Spleen (tissue), 11 donors: ENCODE measurements at regions not wholly inside any gene's neighbourhood (a gene's known extent, or its start where the extent isn't known, plus 50 kb on each side); places are given as distances from the start of the nearest gene placed in this dataset.
"Not testable (repeated sequence)": the region's sequence is repeated elsewhere in the genome, so short reads cannot be mapped to it uniquely, and the experiment has no call there.

Source experiments
- DNase-seq: peaks from one replicate; pipeline ENCODE4 v3.0.0-alpha.2; 2020
- H3K27ac ChIP-seq, 8 donors: fragments of 200-600 bp; sonication (generic) in 7 of 8; 1 replicate in 4 of 8; 2 replicates in 4 of 8; pipeline versions ENCODE4 v1.5.0 to v1.8.0; 2016 to 2021; ENCODE audit warnings: inconsistent platforms in 4 of 8, mild to moderate bottlenecking in 4 of 8, moderate library complexity in 1 of 8
- H3K27me3 ChIP-seq, 7 donors: fragments of 200-600 bp; sonication (generic) in 6 of 7; replicated peaks in 1 of 7; 1 replicate in 4 of 7; 2 replicates in 3 of 7; pipeline versions ENCODE4 v1.5.0 to v1.8.0; 2016 to 2021; ENCODE audit warnings: inconsistent platforms in 3 of 7, mild to moderate bottlenecking in 1 of 7
- H3K36me3 ChIP-seq, 6 donors: fragments of 200-600 bp; sonication (generic) in 5 of 6; 1 replicate in 4 of 6; 2 replicates in 2 of 6; pipeline versions ENCODE4 v1.5.0 to v1.8.0; 2016 to 2021; ENCODE audit warnings: inconsistent platforms in 2 of 6
- H3K4me1 ChIP-seq, 6 donors: fragments of 200-600 bp; sonication (generic) in 5 of 6; 1 replicate in 3 of 6; 2 replicates in 3 of 6; pipeline versions ENCODE4 v1.5.0 to v1.8.0; 2016 to 2021; ENCODE audit warnings: inconsistent platforms in 3 of 6
- H3K4me3 ChIP-seq, 8 donors: fragments of 200-600 bp; sonication (generic) in 7 of 8; 1 replicate in 4 of 8; 2 replicates in 4 of 8; pipeline versions ENCODE4 v1.5.0 to v1.8.0; 2016 to 2021; ENCODE audit warnings: inconsistent platforms in 4 of 8, mild to moderate bottlenecking in 4 of 8, moderate library complexity in 2 of 8
- H3K9me3 ChIP-seq, 8 donors: fragments of 200-600 bp; sonication (generic) in 7 of 8; 1 replicate in 4 of 8; 2 replicates in 4 of 8; pipeline versions ENCODE4 v1.5.0 to v1.8.0; 2016 to 2021; ENCODE audit warnings: inconsistent platforms in 4 of 8
- CTCF ChIP-seq, 11 experiments: fragments of 200-600 bp in 7 of 11; fragments of 450-650 bp in 4 of 11; sonication (generic) in 4 of 11; IDR thresholded peaks in 8 of 11; conservative IDR thresholded peaks in 3 of 11; 1 replicate in 7 of 11; 2 replicates in 4 of 11; pipeline versions ENCODE4 v1.4.0 to v1.8.0; 2016 to 2021; ENCODE audit warnings: antibody characterized with exemption in 11 of 11, inconsistent platforms in 4 of 11, mild to moderate bottlenecking in 1 of 11
- POLR2A ChIP-seq, 3 donors: fragments of 450-650 bp; IDR thresholded peaks; one replicate each; pipeline ENCODE4 v1.5.1; 2017; ENCODE audit warnings: antibody characterized with exemption in 3 of 3, mild to moderate bottlenecking in 1 of 3
- POLR2AphosphoS5 ChIP-seq, 3 donors: sonication (generic); formaldehyde crosslinking; IDR thresholded peaks; one replicate each; pipeline ENCODE4 v1.5.1; 2017; ENCODE audit warnings: antibody characterized with exemption in 3 of 3
- WGBS, 5 donors: extraction: QIAGEN DNeasy Blood & Tissue Kit in 3 of 5; methylation state at CpG; one replicate each; pipeline versions ENCODE4 v1.1.5 to v1.1.7; 2013 to 2018; 5-methylcytosine and 5-hydroxymethylcytosine counted together
- intact Hi-C: fragments of 100-400 bp; cut with DNase I; formaldehyde crosslinking; loops from one replicate; pipeline ENCODE4 v1.15.0; 2023; ENCODE audit warnings: low total_unique reads
- donor health status: healthy with polysubstance abuse.
- donor health status: DM: no; HTN: no; CAD: no; lungs with moderate emphysema.
- donor health status: DM: no; HTN: no; CAD: no.
- donor health status: Bipolar disorder and iron deficiency.
- donor health status: healthy.
- donor health status: DM: no; HTN: no; CAD: no.
- donor health status: DM: yes; HTN: yes; CAD: no.

DNA sequence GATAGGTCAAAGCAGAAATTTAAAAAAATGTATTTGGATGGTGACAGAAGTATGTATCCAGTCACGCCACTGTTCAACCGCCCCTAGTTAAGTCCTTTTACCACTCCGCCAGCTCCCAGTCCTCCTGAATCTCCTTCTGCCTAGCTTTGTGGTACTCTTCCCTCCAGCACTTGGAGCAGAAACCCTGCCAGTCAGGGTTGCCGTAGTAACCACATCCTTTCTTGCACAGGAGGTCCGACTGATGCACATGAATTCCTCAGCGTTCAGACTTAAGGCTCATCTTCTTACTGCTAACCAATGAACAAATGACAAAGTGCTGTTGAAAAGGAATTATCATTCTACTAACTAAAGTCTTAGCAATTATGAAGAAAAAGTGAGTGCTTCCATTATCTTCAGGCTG is 175.3 kb upstream of the KCTD7 start:
- intact Hi-C loops: no loop called here
- 87 to 98% (median 93%) methylated on average over 6 of the region's 6 CpGs for WGBS, 5 donors
- Histone ChIP-seq H3K9me3 (no peaks in the 10 kb centered on the region), H3K27me3 (no peaks in the 10 kb centered on the region), H3K4me1 (peaks cover 0 to 10% (median 0%) of the 10 kb centered on the region in 6 donors), H3K4me3 (no peak overlapping the region), H3K27ac (no peak overlapping the region), H3K36me3 (peaks cover 0 to 30% (median 0%) of the 10 kb centered on the region in 6 donors)
- DNase-seq: no peak
- TF ChIP-seq CTCF (IDR thresholded peaks at IDR 0.05 in 8 of 11, conservative IDR thresholded peaks at IDR 0.05 in 3 of 11): no peak
- no peak for TF ChIP-seq POLR2A (IDR thresholded peaks at IDR 0.05)
- no peak for TF ChIP-seq POLR2AphosphoS5 (IDR thresholded peaks at IDR 0.05)

DNA sequence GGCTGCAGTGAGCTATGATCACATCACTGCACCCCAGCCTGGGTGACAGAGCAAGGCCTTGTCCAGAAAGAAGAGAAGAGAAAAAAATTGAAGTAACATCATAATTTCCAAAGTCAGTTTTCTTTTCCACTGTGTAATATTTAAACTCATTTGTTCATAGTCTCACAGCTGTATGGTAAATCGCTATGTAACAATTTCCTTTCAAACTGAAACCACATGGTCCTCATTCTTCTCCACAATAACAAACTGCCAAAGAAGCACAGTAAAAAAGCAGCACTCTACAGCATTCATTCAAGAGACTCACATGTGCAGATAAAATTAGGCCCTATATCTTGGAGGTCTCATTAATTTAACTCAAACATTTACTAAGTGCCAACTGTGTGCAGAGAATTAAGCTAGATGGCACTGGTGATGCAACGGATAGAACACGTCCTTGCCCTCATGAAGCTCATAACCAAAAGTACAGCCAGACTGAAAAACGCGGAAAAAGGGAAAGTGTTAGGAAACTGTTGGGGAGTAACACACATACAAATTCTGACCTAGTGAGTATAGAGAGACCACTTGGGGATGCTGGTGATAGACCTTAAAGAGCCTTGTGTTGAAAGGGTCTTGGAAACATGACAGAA is 174.0 kb upstream of the KCTD7 start:
- TF ChIP-seq POLR2A (IDR thresholded peaks at IDR 0.05): no peak
- WGBS, 5 donors: 50 to 69% (median 59%) methylated on average over 5 of the region's 5 CpGs

GRCh38 chr7:66455432-66455831 is 173.2 kb upstream of the KCTD7 start:
- intact Hi-C loops, H3K9me3 ChIP-seq, DNase-seq, H3K27me3 ChIP-seq, H3K4me3 ChIP-seq: not testable (repeated sequence)
- peaks cover 0 to 11% (median 0%) of the 10 kb centered on the region in 6 donors for H3K36me3 ChIP-seq
- 44 to 60% (median 57%) methylated on average over 1 of the region's 1 CpG; no CpG with 5 or more reads in 1 of the 5 donors for WGBS, 5 donors
- H3K27ac ChIP-seq: peak overlapping the region in 2 of 8 donors; percentile 36 to 53
- H3K4me1 ChIP-seq: peaks cover 0 to 23% (median 0%) of the 10 kb centered on the region in 6 donors

More for the DNA sequence above, 174.0 kb upstream of the KCTD7 start:
- H3K9me3 ChIP-seq: no peaks in the 10 kb centered on the region
- intact Hi-C loops: no loop called here
- peak overlapping the region in 3 of 8 donors; percentile 14 to 53 (median 28) for H3K27ac ChIP-seq
- H3K27me3 ChIP-seq: no peaks in the 10 kb centered on the region
- DNase-seq: no peak
- H3K4me1 ChIP-seq: peaks cover 0 to 23% (median 0%) of the 10 kb centered on the region in 6 donors
- H3K4me3 ChIP-seq: no peak overlapping the region
- peaks cover 0 to 16% (median 0%) of the 10 kb centered on the region in 6 donors for H3K36me3 ChIP-seq

- 75 to 100% (median 89%) methylated on average over 2 of the region's 2 CpGs for WGBS, 5 donors
- peaks cover 0 to 23% (median 0%) of the 10 kb centered on the region in 6 donors for H3K4me1 ChIP-seq
- H3K9me3 ChIP-seq, H3K27me3 ChIP-seq, DNase-seq, intact Hi-C loops, H3K27ac ChIP-seq, H3K4me3 ChIP-seq, H3K36me3 ChIP-seq: not testable (repeated sequence)
Observed at GRCh38 chr7:66456431-66456830, 172.2 kb upstream of the KCTD7 start.

DNA sequence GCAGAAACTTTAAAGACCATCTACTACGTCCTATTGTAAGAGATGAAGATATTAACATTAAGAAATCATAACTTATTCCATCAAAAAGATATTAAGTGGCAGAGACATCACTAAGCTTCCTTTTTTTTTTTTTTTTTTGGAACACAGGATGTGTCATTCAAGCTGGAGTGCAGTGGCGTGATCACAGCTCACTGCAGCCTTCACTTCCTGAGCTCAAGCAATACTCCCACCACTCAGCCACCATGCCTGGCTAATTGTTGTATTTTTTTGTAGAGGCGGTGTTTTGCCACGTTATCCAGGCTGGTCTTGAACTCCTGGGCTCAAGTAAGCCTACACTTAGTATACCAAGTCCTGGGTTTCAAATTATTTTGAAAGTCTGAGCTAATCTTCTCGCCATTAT is 169.7 kb upstream of the KCTD7 start:
- not testable (repeated sequence) for H3K27me3 ChIP-seq

GRCh38 chr7:66459783-66460413 is 168.8 kb upstream of the KCTD7 start:
- H3K27ac ChIP-seq, H3K36me3 ChIP-seq, H3K9me3 ChIP-seq, intact Hi-C loops, H3K27me3 ChIP-seq, DNase-seq, H3K4me3 ChIP-seq: not testable (repeated sequence)
- H3K4me1 ChIP-seq: peaks cover 0 to 21% (median 0%) of the 10 kb centered on the region in 6 donors
- 90 to 96% (median 92%) methylated on average over 5 of the region's 5 CpGs for WGBS, 5 donors

More for the DNA sequence above, 169.7 kb upstream of the KCTD7 start:
- intact Hi-C loops, H3K9me3 ChIP-seq, H3K36me3 ChIP-seq, DNase-seq, H3K4me3 ChIP-seq: not testable (repeated sequence)
- WGBS, 5 donors: 28 to 35% (median 32%) methylated on average over 5 of the region's 5 CpGs
- Histone ChIP-seq H3K27ac (peak overlapping the region in 2 of 8 donors; percentile 5 to 18), H3K4me1 (peaks cover 0 to 23% (median 0%) of the 10 kb centered on the region in 6 donors)
